ENCODE measurements at regions not wholly inside any gene's neighbourhood (a gene's known extent, or its start where the extent isn't known, plus 50 kb on each side); places are given as distances from the start of the nearest gene placed in this dataset.

- Histone ChIP-seq H3K4me1 (replicated peaks in 1 of 2; ENCODE audit: control insufficient read depth in 2 of 2, insufficient read depth in 2 of 2, low read length in 2 of 2) (no peaks in the 10 kb centered on the region), H3K36me3 (ENCODE audit: control insufficient read depth, insufficient read depth, low read length) (no peaks in the 10 kb centered on the region), H4K20me1 (replicated peaks; ENCODE audit: control insufficient read depth, insufficient read depth, low read length) (no peaks in the 10 kb centered on the region), H3K4me3 (no peak overlapping the region), H3K9me1 (ENCODE audit: control insufficient read depth, insufficient read depth, low read length) (no peaks in the 10 kb centered on the region), H3K27ac (ENCODE audit: extremely low read depth, low read depth, low read length) (no peak overlapping the region), H2AFZ (ENCODE audit: low read depth, low read length) (no peak overlapping the region), H3K9me3 (replicated peaks; ENCODE audit: control insufficient read depth, insufficient read depth, low read depth, low read length) (no peaks in the 10 kb centered on the region), H3K79me2 (ENCODE audit: control insufficient read depth, insufficient read depth, low read length) (no peaks in the 10 kb centered on the region), H3K4me2 (ENCODE audit: insufficient read depth, low read length) (no peak overlapping the region), H3K9ac (ENCODE audit: insufficient read depth in 1 of 2, low read depth in 2 of 2, low read length in 2 of 2) (no peak overlapping the region), H3K27me3 (ENCODE audit: control insufficient read depth in 2 of 2, insufficient read depth in 2 of 2, low read length in 2 of 2) (peaks cover 0 to 12% of the 10 kb centered on the region in 2 experiments; a peak in 3 of 5 replicates)
- no peak for ATAC-seq
- no peak for TF ChIP-seq PURB (CRISPR knock-in tag; IDR thresholded peaks at IDR 0.05; ENCODE audit: low read depth)
- no peak for DNase-seq (ENCODE audit: extremely low read depth in 1 of 4, low spot score in 3 of 4)
- POLR2A ChIA-PET = no interaction called here
- no peak for FAIRE-seq
- CTCF ChIA-PET (ENCODE audit: low intra/inter-chr PET ratio) = no interaction called here
- in situ Hi-C loops (cut with MboI) (no loop called here), intact Hi-C loops (cut with micrococcal nuclease) (no loop called here)
- WGBS (ENCODE audit: insufficient coverage, low coverage, missing lambda C conversion rate) = 0% methylated on average over 6 of the region's 6 CpGs
- BruUV-seq (replicated peaks) = no TSS peak
Observed at GRCh38 chr11:134685793-134686380, 273.8 kb upstream of the B3GAT1 start.

DNA sequence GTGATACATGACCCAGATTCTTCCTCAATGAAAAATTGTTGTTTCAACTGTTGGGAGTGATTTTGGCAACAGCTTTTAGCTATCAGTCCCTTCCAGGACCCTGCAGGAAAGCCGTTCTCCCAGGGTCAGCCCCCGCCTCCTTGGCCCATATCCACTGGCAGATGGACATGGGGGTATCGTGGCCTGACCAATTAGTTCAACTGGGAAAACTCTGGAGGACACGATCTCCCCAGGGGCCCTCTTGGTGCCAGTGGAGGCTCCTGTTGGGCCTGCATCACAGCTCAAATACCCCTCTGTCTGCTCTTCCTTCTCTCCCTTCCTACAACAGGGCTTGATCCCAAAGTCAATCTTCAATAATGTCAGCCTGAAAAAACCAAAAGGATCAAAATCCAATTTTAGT, 272.5 kb upstream of the B3GAT1 start:
- no peak overlapping the region for H2AFZ ChIP-seq (ENCODE audit: low read depth, low read length)
- ChIA-PET CTCF (ENCODE audit: low intra/inter-chr PET ratio) (no interaction called here), POLR2A (no interaction called here)
- FAIRE-seq (no peak), ATAC-seq (no peak), DNase-seq (ENCODE audit: extremely low read depth in 1 of 4, low spot score in 3 of 4) (no peak)
- intact Hi-C loops (cut with micrococcal nuclease) (no loop called here), in situ Hi-C loops (cut with MboI) (no loop called here)
- no peaks in the 10 kb centered on the region for H3K9me3 ChIP-seq (replicated peaks; ENCODE audit: control insufficient read depth, insufficient read depth, low read depth, low read length)
- H4K20me1 ChIP-seq (replicated peaks; ENCODE audit: control insufficient read depth, insufficient read depth, low read length) = no peaks in the 10 kb centered on the region
- no peak overlapping the region for H3K4me3 ChIP-seq
- no peaks in the 10 kb centered on the region for H3K4me1 ChIP-seq (replicated peaks in 1 of 2; ENCODE audit: control insufficient read depth in 2 of 2, insufficient read depth in 2 of 2, low read length in 2 of 2)
- BruUV-seq (replicated peaks) = no TSS peak
- no peak overlapping the region for H3K9ac ChIP-seq (ENCODE audit: insufficient read depth in 1 of 2, low read depth in 2 of 2, low read length in 2 of 2)
- 0% methylated on average over 4 of the region's 4 CpGs for WGBS (ENCODE audit: insufficient coverage, low coverage, missing lambda C conversion rate)
- peaks cover 0 to 12% of the 10 kb centered on the region in 2 experiments; a peak in 3 of 5 replicates for H3K27me3 ChIP-seq (ENCODE audit: control insufficient read depth in 2 of 2, insufficient read depth in 2 of 2, low read length in 2 of 2)
- H3K4me2 ChIP-seq (ENCODE audit: insufficient read depth, low read length) = no peak overlapping the region
- no peaks in the 10 kb centered on the region for H3K9me1 ChIP-seq (ENCODE audit: control insufficient read depth, insufficient read depth, low read length)
- H3K36me3 ChIP-seq (ENCODE audit: control insufficient read depth, insufficient read depth, low read length) = no peaks in the 10 kb centered on the region
- no peaks in the 10 kb centered on the region for H3K79me2 ChIP-seq (ENCODE audit: control insufficient read depth, insufficient read depth, low read length)
- no peak overlapping the region for H3K27ac ChIP-seq (ENCODE audit: extremely low read depth, low read depth, low read length)
- TF ChIP-seq ZKSCAN8 (CRISPR knock-in tag; IDR thresholded peaks at IDR 0.05) = no peak
- TF ChIP-seq SLC30A9 (CRISPR knock-in tag; IDR thresholded peaks at IDR 0.05) = no peak
- no peak for TF ChIP-seq MYNN (IDR thresholded peaks at IDR 0.05)
- TF ChIP-seq MYNN (CRISPR knock-in tag; IDR thresholded peaks at IDR 0.05) = no peak
- TF ChIP-seq ESRRA (IDR thresholded peaks at IDR 0.05; ENCODE audit: borderline replicate concordance, low read depth) = no peak
- no peak for TF ChIP-seq CCAR2 (IDR thresholded peaks at IDR 0.05; ENCODE audit: low read depth, low read length)
- TF ChIP-seq ETV5 (CRISPR knock-in tag; IDR thresholded peaks at IDR 0.05; ENCODE audit: low read depth) = no peak
- no peak for TF ChIP-seq NR2F6 (CRISPR knock-in tag; IDR thresholded peaks at IDR 0.05)
- TF ChIP-seq ZNF696 (CRISPR knock-in tag; conservative IDR thresholded peaks at IDR 0.05) = no peak
- no peak for TF ChIP-seq ZNF766 (CRISPR knock-in tag; conservative IDR thresholded peaks at IDR 0.05)
- TF ChIP-seq LEF1 (IDR thresholded peaks at IDR 0.05) = no peak
- no peak for TF ChIP-seq ZNF561 (CRISPR knock-in tag; conservative IDR thresholded peaks at IDR 0.05)
- no peak for TF ChIP-seq ARNT (IDR thresholded peaks at IDR 0.05)
- no peak for TF ChIP-seq CREB5 (CRISPR knock-in tag; IDR thresholded peaks at IDR 0.05)
- TF ChIP-seq MCM7 (IDR thresholded peaks at IDR 0.05) = no peak
- no peak for TF ChIP-seq RBM15 (IDR thresholded peaks at IDR 0.05; ENCODE audit: insufficient read depth, low read length)
- no peak for TF ChIP-seq FOXJ2 (tag; IDR thresholded peaks at IDR 0.05)
